Ishikawa (cell line): ENCODE measurements at regions not wholly inside any gene's neighbourhood (a gene's known extent, or its start where the extent isn't known, plus 50 kb on each side); places are given as distances from the start of the nearest gene placed in this dataset.

Experiments used
- EGR1 ChIP-seq: IDR thresholded peaks from 2 replicates; pipeline ENCODE4 v1.6.1; 2012
- NFIC ChIP-seq: IDR thresholded peaks from 2 replicates; pipeline ENCODE4 v1.6.1; 2012
- TCF12 ChIP-seq: IDR thresholded peaks from 2 replicates; pipeline ENCODE4 v1.6.1; 2012; ENCODE audit warnings: low read depth
- TEAD4 ChIP-seq: IDR thresholded peaks from 2 replicates; pipeline ENCODE4 v1.6.1; 2012
- YY1 ChIP-seq: IDR thresholded peaks from 2 replicates; pipeline ENCODE4 v1.6.1; 2012; ENCODE audit warnings: low read depth
- ZBTB7A ChIP-seq: IDR thresholded peaks from 2 replicates; pipeline ENCODE4 v1.6.1; 2012; ENCODE audit warnings: low read depth

DNA sequence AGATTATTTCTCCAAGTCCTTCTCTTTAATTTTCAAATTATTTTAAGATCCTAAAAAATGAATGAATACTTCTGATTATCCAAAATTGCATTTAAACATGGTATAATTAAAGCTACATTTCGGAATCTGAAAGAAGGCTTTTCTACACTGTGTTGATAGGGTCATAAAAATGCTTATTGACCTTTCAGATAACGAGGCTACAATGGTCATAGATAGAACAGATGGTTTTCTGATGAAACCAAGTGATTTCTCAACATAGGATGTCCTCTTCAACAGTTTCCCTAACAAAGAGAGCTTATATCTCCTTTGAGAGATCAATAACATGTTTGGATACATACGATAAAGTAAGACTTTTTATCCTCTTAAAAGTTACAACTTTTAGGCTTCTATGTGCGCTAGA is 201.1 kb downstream of the PTH2R start:
- TF ChIP-seq YY1, result no peak
- no peak for TF ChIP-seq ZBTB7A
- TF ChIP-seq NFIC, result no peak
- TF ChIP-seq TCF12, result no peak
- no peak for TF ChIP-seq EGR1
- no peak for TF ChIP-seq TEAD4
